ENCODE measurements at regions not wholly inside any gene's neighbourhood (a gene's known extent, or its start where the extent isn't known, plus 50 kb on each side); places are given as distances from the start of the nearest gene placed in this dataset.

DNA sequence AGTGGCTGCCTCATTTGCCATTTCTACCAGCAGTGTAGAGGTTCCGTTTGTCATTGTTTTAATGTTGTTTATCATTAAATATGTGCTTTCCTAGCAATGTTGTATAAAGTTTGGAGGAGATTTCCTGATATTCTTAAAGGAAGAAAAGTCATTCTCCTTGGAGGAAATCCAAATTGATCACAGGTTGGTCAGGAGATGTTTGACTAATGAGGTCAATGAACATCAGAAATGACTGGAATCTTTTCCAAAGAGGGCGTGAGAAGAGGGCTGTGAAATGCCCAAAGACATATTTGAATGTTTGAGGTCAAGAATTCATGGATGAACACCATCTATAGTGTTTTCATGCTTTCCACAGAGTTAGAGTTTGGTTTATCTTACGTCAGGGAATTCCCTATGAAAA, 471.3 kb downstream of the MAT2B start:
- TF ChIP-seq, protein P1, sequence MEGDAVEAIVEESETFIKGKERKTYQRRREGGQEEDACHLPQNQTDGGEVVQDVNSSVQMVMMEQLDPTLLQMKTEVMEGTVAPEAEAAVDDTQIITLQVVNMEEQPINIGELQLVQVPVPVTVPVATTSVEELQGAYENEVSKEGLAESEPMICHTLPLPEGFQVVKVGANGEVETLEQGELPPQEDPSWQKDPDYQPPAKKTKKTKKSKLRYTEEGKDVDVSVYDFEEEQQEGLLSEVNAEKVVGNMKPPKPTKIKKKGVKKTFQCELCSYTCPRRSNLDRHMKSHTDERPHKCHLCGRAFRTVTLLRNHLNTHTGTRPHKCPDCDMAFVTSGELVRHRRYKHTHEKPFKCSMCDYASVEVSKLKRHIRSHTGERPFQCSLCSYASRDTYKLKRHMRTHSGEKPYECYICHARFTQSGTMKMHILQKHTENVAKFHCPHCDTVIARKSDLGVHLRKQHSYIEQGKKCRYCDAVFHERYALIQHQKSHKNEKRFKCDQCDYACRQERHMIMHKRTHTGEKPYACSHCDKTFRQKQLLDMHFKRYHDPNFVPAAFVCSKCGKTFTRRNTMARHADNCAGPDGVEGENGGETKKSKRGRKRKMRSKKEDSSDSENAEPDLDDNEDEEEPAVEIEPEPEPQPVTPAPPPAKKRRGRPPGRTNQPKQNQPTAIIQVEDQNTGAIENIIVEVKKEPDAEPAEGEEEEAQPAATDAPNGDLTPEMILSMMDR (IDR thresholded peaks at IDR 0.05 in 8 of 11, conservative IDR thresholded peaks at IDR 0.05 in 3 of 11) = no peak
- TF ChIP-seq POLR2A (IDR thresholded peaks at IDR 0.05) = no peak
